UCSD-AML1 (cell line): ENCODE measurements at regions not wholly inside any gene's neighbourhood (a gene's known extent, or its start where the extent isn't known, plus 50 kb on each side); places are given as distances from the start of the nearest gene placed in this dataset.
"Not testable (repeated sequence)": the region's sequence is repeated elsewhere in the genome, so short reads cannot be mapped to it uniquely, and the experiment has no call there.

Experiments
- DNase-seq: peaks from one replicate; lab custom pipeline; 2025; ENCODE audit not compliant: unreplicated experiment; lab: John Stamatoyannopoulos, UW

GRCh38 chr2:149885946-149886345 lies 298.4 kb upstream of the MMADHC start:
- no peak for DNase-seq

- DNase-seq: no peak
Measured at GRCh38 chr2:149885468-149885867, 297.9 kb upstream of the MMADHC start.

- no peak for DNase-seq
Measured at GRCh38 chr2:149884871-149885270, 297.3 kb upstream of the MMADHC start.

GRCh38 chr2:149877913-149878312 lies 290.3 kb upstream of the MMADHC start:
- DNase-seq: no peak

GRCh38 chr2:149877074-149877473 lies 289.5 kb upstream of the MMADHC start:
- no peak for DNase-seq

- no peak for DNase-seq
Measured at GRCh38 chr2:149873936-149874335, 286.4 kb upstream of the MMADHC start.

- no peak for DNase-seq
Measured at GRCh38 chr2:149872638-149873150, 285.1 kb upstream of the MMADHC start.

- no peak for DNase-seq
Measured at GRCh38 chr2:149872041-149872440, 284.5 kb upstream of the MMADHC start.

- DNase-seq: no peak
Measured at GRCh38 chr2:149871091-149871885, 283.7 kb upstream of the MMADHC start.

GRCh38 chr2:149863227-149863626 lies 275.7 kb upstream of the MMADHC start:
- DNase-seq: no peak

- no peak for DNase-seq
Measured at GRCh38 chr2:149861034-149861433, 273.5 kb upstream of the MMADHC start.

GRCh38 chr2:149860276-149860921 lies 272.8 kb upstream of the MMADHC start:
- DNase-seq: no peak

GRCh38 chr2:149858901-149859634 lies 271.5 kb upstream of the MMADHC start:
- DNase-seq: no peak

GRCh38 chr2:149858216-149858615 lies 270.6 kb upstream of the MMADHC start:
- no peak for DNase-seq

GRCh38 chr2:149857344-149857743 lies 269.8 kb upstream of the MMADHC start:
- DNase-seq: no peak

- DNase-seq: not testable (repeated sequence)
Measured at GRCh38 chr2:149855859-149856258, 268.3 kb upstream of the MMADHC start.

- no peak for DNase-seq
Measured at GRCh38 chr2:149849591-149849990, 262.0 kb upstream of the MMADHC start.

- DNase-seq: no peak
Measured at GRCh38 chr2:149849136-149849535, 261.6 kb upstream of the MMADHC start.

GRCh38 chr2:149841396-149841795 lies 253.8 kb upstream of the MMADHC start:
- DNase-seq: no peak

GRCh38 chr2:149832324-149832723 lies 244.7 kb upstream of the MMADHC start:
- DNase-seq: no peak

- DNase-seq: no peak
Measured at GRCh38 chr2:149828520-149829210, 241.1 kb upstream of the MMADHC start.
